Activated CD4-positive, alpha-beta T cell treated with anti-CD3 and anti-CD28 coated beads for 36 hours (primary cell): ENCODE measurements at regions not wholly inside any gene's neighbourhood (a gene's known extent, or its start where the extent isn't known, plus 50 kb on each side); places are given as distances from the start of the nearest gene placed in this dataset.

Experiments used
- ATAC-seq: fragments of 200-7000 bp; cut with Tn5 transposase; one replicate; pipeline ENCODE4 v1.10.0; 2021; ENCODE audit warnings: mild to moderate bottlenecking, moderate library complexity
- CTCF ChIA-PET: fragments of 350-600 bp; sonication (Branson Sonifier 250); formaldehyde crosslinking; loops from one replicate; lab custom pipeline; 2021; ENCODE audit warnings: antibody characterized with exemption; lab: Charles Lee
- POLR2A ChIA-PET: fragments of 350-600 bp; sonication (Branson Sonifier 250); formaldehyde crosslinking; loops from one replicate; lab custom pipeline; 2021; ENCODE audit warnings: antibody characterized with exemption, inconsistent platforms; lab: Charles Lee
- DNase-seq: peaks from one replicate; pipeline ENCODE4 v3.0.0-alpha.2; 2020
- H3K27ac Mint-ChIP-seq: one replicate; pipeline ENCODE4 v1.8.0; 2021; ENCODE audit warnings: mixed read lengths
- H3K27me3 Mint-ChIP-seq: one replicate; pipeline ENCODE4 v1.8.0; 2021; ENCODE audit warnings: mixed read lengths
- H3K36me3 Mint-ChIP-seq: one replicate; pipeline ENCODE4 v1.8.0; 2021; ENCODE audit warnings: low read depth, mixed read lengths
- H3K4me1 Mint-ChIP-seq: one replicate; pipeline ENCODE4 v1.8.0; 2021; ENCODE audit warnings: mixed read lengths
- H3K4me3 Mint-ChIP-seq: one replicate; pipeline ENCODE4 v1.8.0; 2021; ENCODE audit warnings: mild to moderate bottlenecking, moderate library complexity, mixed read lengths
- H3K9me3 Mint-ChIP-seq: one replicate; pipeline ENCODE4 v1.8.0; 2021; ENCODE audit warnings: low read depth, mixed read lengths
- intact Hi-C, 2 experiments: fragments of 100-400 bp; cut with DNase I in 1 of 2; cut with micrococcal nuclease in 1 of 2; formaldehyde crosslinking; loops; one replicate each; pipeline versions ENCODE4 v1.14.2 to v1.15.1; 2022 to 2024; cut with DNase I, micrococcal nuclease

DNA sequence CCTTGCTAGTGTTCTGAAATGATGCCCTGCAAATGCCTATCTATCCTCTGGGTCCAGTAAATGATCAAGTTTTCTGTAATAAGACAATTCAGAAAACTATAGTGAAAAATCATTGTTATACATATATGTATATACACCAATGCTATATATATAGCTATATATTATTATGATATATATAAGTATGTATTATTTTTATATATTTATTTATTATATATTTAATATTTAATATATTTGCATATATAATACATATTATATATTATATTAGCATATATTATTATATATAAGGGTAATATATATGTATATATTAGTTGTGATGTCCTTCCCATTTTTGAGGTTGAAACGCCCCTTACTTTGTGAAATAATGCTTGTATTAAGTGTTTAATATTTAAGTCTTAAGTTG is 181.4 kb upstream of the CACNA2D1 start:
- Mint-ChIP-seq H3K4me1 (no peaks in the 10 kb centered on the region), H3K9me3 (peaks cover 4% of the 10 kb centered on the region), H3K4me3 (no peak overlapping the region), H3K36me3 (no peaks in the 10 kb centered on the region), H3K27ac (no peak overlapping the region), H3K27me3 (no peaks in the 10 kb centered on the region)
- POLR2A ChIA-PET, result no interaction called here
- DNase-seq (no peak), ATAC-seq (no peak)
- CTCF ChIA-PET, result no interaction called here
- intact Hi-C loops, result no loop called here

DNA sequence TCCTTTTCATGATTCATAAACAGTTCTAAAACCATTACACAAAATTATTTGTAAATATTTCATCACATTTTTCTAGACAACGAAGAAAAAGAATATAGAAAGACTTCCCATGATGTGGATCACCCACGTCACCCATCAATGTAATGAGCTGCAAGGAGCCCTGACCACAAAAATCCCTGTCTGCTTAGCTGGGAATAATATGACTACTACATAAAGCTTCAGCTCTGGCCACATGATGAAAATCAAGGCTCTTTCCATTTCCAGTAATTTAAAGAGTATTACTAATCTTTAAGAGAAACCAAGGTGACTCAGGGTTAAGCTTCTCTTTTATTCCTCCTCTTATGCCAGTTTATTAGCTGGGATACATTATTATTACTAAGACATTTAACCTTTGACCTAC is 180.8 kb upstream of the CACNA2D1 start:
- H3K9me3 Mint-ChIP-seq, result peaks cover 4% of the 10 kb centered on the region
- intact Hi-C loops, result no loop called here
- H3K4me3 Mint-ChIP-seq, result no peak overlapping the region
- H3K27ac Mint-ChIP-seq, result no peak overlapping the region
- no peak for ATAC-seq
- CTCF ChIA-PET, result no interaction called here
- DNase-seq, result no peak
- no peaks in the 10 kb centered on the region for H3K27me3 Mint-ChIP-seq
- H3K36me3 Mint-ChIP-seq, result no peaks in the 10 kb centered on the region
- POLR2A ChIA-PET, result no interaction called here
- no peaks in the 10 kb centered on the region for H3K4me1 Mint-ChIP-seq

DNA sequence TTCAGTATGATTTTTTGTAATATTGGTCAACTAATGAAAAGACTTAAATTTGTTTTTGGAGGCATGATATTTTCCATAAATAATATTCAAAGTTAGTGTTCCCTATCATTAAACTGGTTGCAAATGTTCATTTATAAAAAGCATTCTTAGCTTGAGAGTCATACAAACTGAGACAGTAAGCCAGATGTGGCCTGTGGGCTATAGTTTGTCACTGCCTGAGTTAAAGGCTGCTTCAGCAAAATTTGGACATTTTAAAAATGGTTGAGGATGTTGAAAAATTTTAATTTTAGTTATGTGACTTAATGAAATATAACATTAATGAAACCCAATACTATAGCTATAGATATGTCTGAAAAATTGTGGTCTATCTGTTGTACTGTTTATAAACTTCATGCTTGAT is 180.2 kb upstream of the CACNA2D1 start:
- ATAC-seq (no peak), DNase-seq (no peak)
- Mint-ChIP-seq H3K27ac (no peak overlapping the region), H3K27me3 (no peaks in the 10 kb centered on the region), H3K36me3 (no peaks in the 10 kb centered on the region), H3K4me1 (no peaks in the 10 kb centered on the region), H3K4me3 (no peak overlapping the region), H3K9me3 (peaks cover 4% of the 10 kb centered on the region)
- intact Hi-C loops, result no loop called here
- CTCF ChIA-PET, result no interaction called here
- POLR2A ChIA-PET, result no interaction called here

DNA sequence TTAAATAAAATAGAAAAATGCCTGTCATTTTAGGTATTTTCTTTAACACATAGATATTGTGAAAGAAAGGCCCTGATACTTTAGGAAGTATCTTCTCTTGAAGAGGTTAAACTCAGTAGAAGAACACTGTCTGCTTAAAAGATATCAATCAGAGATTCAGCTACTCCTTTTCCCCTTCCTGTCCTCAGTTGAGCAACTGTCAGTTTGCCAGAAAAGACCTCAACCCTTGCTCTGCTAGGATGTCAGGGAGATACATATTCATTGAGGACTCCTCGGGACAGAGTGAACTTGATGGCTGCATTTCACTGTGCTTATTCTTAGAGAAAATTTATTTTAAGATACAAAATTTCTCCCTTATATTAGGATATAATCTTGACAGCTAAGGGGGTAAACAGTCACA is 173.6 kb upstream of the CACNA2D1 start:
- Mint-ChIP-seq H3K4me1 (no peaks in the 10 kb centered on the region), H3K4me3 (no peak overlapping the region), H3K36me3 (no peaks in the 10 kb centered on the region), H3K27ac (no peak overlapping the region), H3K27me3 (no peaks in the 10 kb centered on the region), H3K9me3 (peaks cover 6% of the 10 kb centered on the region)
- POLR2A ChIA-PET, result no interaction called here
- no peak for ATAC-seq
- intact Hi-C loops, result no loop called here
- CTCF ChIA-PET, result no interaction called here
- DNase-seq, result no peak

DNA sequence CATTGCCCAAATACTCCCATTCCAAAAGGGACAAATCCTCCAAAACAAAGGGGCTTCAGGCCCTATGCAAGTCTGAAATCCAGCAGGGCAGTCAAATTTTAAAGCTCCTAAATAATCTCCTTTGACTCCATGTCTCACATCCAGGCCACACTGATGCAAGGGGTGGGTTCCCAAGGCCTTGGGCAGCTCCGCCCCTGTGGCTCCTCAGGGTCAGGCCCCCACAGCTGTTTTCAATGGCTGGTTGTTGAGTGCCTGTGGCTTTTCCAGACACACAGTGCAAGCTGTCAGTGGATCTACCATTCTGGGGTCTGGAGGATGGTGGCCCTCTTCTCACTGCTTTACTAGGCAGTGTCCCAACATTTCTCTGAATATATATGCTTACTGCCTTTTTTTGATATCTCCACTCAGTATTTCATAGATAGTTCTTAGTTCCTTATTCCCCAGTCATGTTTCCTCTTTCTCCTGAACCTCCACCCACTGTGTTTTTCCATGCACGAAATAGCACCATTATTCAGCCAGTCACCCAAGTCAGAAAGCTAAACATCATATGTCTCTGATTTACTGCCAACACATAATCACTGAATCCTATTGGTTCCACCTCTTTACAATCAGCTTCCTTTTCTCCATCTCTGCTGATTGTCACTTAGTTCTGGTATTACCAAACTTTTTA is 172.6 kb upstream of the CACNA2D1 start:
- ChIA-PET CTCF (interaction anchor here (0.7 kb wide), 1 partner anchor 12 kb away, joined by 4 read pairs; no protein-coding TSS in a partner anchor), POLR2A (no interaction called here)
- DNase-seq (no peak), ATAC-seq (no peak)
- intact Hi-C loops, result no loop called here
- H3K27me3 Mint-ChIP-seq, result no peaks in the 10 kb centered on the region
- no peaks in the 10 kb centered on the region for H3K4me1 Mint-ChIP-seq
- H3K9me3 Mint-ChIP-seq, result peaks cover 1% of the 10 kb centered on the region
- no peak overlapping the region for H3K4me3 Mint-ChIP-seq
- no peaks in the 10 kb centered on the region for H3K36me3 Mint-ChIP-seq
- no peak overlapping the region for H3K27ac Mint-ChIP-seq

DNA sequence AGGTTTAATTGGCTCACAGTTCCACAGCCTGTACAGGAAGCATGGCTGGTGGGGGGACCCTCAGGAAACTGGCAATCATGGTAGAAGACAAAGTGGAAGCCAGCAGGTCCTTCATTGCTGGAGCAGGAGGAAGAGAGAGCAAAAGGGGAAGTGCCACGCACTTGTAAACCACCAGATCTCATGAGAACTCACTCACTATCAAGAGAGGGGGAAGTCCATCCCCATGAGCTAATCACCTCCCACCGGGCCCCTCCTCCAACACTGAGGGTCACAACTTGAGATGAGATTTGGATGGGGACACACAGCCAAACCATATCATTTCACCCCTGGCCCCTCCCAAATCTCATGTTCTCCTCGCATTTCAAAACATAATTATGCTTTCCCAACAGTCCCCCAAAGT is 171.9 kb upstream of the CACNA2D1 start:
- ChIA-PET CTCF (no interaction called here), POLR2A (no interaction called here)
- intact Hi-C loops, result no loop called here
- Mint-ChIP-seq H3K9me3 (peaks cover 1% of the 10 kb centered on the region), H3K4me3 (no peak overlapping the region), H3K36me3 (no peaks in the 10 kb centered on the region), H3K4me1 (no peaks in the 10 kb centered on the region), H3K27me3 (no peaks in the 10 kb centered on the region), H3K27ac (no peak overlapping the region)
- ATAC-seq, result no peak
- no peak for DNase-seq

DNA sequence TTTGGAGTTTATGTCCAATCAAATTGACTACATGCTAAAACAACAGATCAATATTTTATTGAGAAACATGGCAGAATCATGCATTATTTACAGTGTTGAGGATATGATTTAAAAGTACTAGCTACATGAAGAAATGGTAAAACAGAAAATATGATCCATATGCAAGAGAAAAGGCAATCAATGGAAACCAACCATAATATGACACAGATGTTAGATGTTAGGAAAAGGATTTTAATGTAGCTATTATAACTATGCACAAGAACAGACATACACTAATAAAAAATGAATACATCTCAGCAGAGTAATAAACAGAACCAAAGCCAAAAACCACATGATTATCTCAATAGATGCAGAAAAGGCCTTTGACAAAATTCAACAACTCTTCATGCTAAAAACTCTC is 166.2 kb upstream of the CACNA2D1 start:
- ChIA-PET CTCF (no interaction called here), POLR2A (no interaction called here)
- no peaks in the 10 kb centered on the region for H3K36me3 Mint-ChIP-seq
- DNase-seq (no peak), ATAC-seq (no peak)
- no peak overlapping the region for H3K4me3 Mint-ChIP-seq
- intact Hi-C loops, result loop anchor here (10.0 kb wide), 2 partner anchors 115 to 565 kb away; no protein-coding TSS in a partner anchor
- no peaks in the 10 kb centered on the region for H3K27me3 Mint-ChIP-seq
- no peak overlapping the region for H3K27ac Mint-ChIP-seq
- no peaks in the 10 kb centered on the region for H3K9me3 Mint-ChIP-seq
- H3K4me1 Mint-ChIP-seq, result no peaks in the 10 kb centered on the region

DNA sequence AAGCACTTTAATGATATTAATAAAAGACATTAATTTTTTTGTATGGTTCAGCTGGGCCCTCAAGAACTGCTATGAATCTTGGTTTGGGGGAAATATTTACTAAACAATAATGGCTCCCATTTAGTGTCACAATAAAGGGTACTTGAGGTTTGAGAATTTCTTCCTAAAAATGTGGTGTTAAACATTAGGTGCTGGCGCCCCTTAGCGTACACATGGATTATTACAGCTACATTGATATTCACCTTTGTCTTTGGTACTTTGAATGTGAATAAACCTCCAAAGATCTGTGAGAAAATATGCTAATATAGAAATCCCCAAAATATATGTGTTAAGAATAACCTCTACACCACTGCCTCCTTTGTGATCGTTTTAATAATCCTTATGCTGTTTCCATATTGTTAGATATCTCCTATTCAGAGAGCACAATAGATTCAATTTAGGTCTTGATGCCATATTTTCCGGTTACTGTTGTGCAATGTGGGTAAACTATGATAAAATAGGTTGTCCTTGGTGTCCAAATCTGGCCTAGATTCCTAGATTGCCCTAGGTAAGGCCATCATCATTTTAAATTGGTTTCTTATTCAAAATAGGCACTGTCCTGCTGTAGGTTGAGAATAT is 161.8 kb upstream of the CACNA2D1 start:
- H3K27me3 Mint-ChIP-seq, result no peaks in the 10 kb centered on the region
- CTCF ChIA-PET, result interaction anchor here (0.7 to 1.7 kb wide), 10 partner anchors 10 to 562 kb away, joined by 3 to 5 read pairs (median 4); no protein-coding TSS in a partner anchor
- DNase-seq, result peak; percentile 13
- POLR2A ChIA-PET, result no interaction called here
- H3K36me3 Mint-ChIP-seq, result no peaks in the 10 kb centered on the region
- intact Hi-C loops, result loop anchor here (10.0 kb wide), 2 partner anchors 119 to 561 kb away; no protein-coding TSS in a partner anchor
- ATAC-seq, result no peak
- no peak overlapping the region for H3K4me3 Mint-ChIP-seq
- no peaks in the 10 kb centered on the region for H3K9me3 Mint-ChIP-seq
- no peaks in the 10 kb centered on the region for H3K4me1 Mint-ChIP-seq
- no peak overlapping the region for H3K27ac Mint-ChIP-seq

DNA sequence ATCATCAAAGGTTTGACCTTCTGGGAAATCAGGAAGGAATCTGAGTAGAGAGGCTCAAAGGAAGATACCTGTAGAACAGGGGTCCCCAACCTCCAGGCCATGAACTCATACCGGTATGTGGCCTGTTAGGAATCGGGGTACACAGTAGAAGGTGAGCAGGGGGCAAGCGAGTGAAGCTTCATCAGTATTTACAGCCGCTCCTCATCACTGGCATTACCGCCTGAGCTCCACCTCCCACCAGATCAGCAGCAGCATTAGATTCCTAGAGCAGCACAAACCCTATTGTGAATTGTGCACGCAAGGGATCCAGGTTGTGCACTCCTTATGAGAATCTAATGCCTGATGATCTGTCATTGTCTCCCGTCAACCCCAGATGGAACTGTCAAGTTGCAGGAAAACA is 158.5 kb upstream of the CACNA2D1 start:
- no peaks in the 10 kb centered on the region for H3K27me3 Mint-ChIP-seq
- H3K9me3 Mint-ChIP-seq, result no peaks in the 10 kb centered on the region
- intact Hi-C loops, result loop anchor here (10.0 kb wide), 2 partner anchors 123 to 557 kb away; no protein-coding TSS in a partner anchor
- POLR2A ChIA-PET, result no interaction called here
- H3K4me3 Mint-ChIP-seq, result no peak overlapping the region
- DNase-seq, result no peak
- CTCF ChIA-PET, result no interaction called here
- no peak for ATAC-seq
- H3K27ac Mint-ChIP-seq, result no peak overlapping the region
- no peaks in the 10 kb centered on the region for H3K36me3 Mint-ChIP-seq
- H3K4me1 Mint-ChIP-seq, result no peaks in the 10 kb centered on the region

DNA sequence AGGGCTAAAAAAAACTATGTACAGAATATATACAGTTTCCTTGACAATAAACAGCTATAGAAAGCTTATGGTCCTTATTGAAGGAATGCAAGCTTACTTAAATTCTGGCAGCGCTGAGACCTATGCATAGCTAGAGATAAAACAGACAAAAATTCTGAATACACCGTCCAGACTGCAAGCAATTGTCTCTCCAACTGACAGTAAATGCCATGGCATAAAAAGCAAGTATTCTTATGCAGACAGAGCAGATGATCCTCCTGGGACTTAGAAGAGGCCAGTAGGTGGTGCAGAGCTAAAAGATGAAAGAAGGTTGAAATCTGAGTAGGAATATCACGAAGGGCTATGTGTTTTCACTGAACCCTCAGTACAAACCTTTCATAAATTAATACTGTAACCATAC is 157.0 kb upstream of the CACNA2D1 start:
- DNase-seq (no peak), ATAC-seq (no peak)
- peaks cover 2% of the 10 kb centered on the region for H3K4me1 Mint-ChIP-seq
- intact Hi-C loops, result loop anchor here (10.0 kb wide), 2 partner anchors 124 to 556 kb away; no protein-coding TSS in a partner anchor
- ChIA-PET POLR2A (no interaction called here), CTCF (interaction anchor here (0.8 kb wide), 1 partner anchor 31 kb away, joined by 3 read pairs; no protein-coding TSS in a partner anchor)
- no peak overlapping the region for H3K4me3 Mint-ChIP-seq
- no peaks in the 10 kb centered on the region for H3K36me3 Mint-ChIP-seq
- H3K27ac Mint-ChIP-seq, result no peak overlapping the region
- H3K27me3 Mint-ChIP-seq, result no peaks in the 10 kb centered on the region
- no peaks in the 10 kb centered on the region for H3K9me3 Mint-ChIP-seq

DNA sequence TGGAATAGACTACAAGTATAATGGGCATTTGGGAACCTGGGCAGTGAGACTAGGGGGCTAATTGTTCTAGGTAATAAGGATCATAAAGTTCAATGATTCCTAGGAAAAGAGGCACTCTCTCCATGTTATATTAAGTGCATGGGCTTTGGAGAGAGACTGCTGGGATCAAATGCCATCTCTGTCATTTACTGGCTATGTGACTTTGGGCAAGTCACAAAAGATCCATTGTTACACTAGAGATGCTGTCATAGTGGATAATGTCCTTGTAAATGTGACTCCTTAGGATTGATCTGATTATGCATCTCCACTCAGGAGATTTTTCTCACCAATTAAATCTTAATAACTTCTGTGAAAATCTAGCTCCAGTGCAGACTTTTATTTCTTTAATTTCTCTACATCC is 156.3 kb upstream of the CACNA2D1 start:
- Mint-ChIP-seq H3K9me3 (no peaks in the 10 kb centered on the region), H3K4me3 (no peak overlapping the region), H3K27ac (no peak overlapping the region), H3K4me1 (peaks cover 2% of the 10 kb centered on the region), H3K36me3 (no peaks in the 10 kb centered on the region), H3K27me3 (no peaks in the 10 kb centered on the region)
- ATAC-seq (no peak), DNase-seq (no peak)
- intact Hi-C loops, result loop anchor here (10.0 kb wide), 2 partner anchors 125 to 555 kb away; no protein-coding TSS in a partner anchor
- CTCF ChIA-PET, result interaction anchor here (0.8 kb wide), 1 partner anchor 30 kb away, joined by 3 read pairs; no protein-coding TSS in a partner anchor
- POLR2A ChIA-PET, result no interaction called here

DNA sequence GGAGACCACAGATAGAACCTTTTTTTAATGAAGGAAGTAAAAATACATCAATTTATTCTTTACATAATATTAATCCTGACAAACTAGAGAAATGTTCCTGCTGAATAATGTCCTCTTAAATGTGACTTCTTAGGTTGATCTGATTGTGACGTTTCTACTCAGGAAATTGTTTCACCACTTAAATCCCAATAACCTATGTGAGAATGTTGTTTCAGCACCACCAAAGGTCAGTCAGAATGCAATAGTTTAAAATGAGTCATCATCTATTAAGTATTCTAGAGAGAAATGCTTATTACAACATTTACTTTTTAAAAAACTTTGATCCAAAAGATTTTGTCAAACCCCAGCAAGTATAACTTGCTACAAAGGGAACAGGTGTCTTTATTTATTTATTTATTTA is 155.4 kb upstream of the CACNA2D1 start:
- no peak for ATAC-seq
- Mint-ChIP-seq H3K27ac (no peak overlapping the region), H3K27me3 (no peaks in the 10 kb centered on the region), H3K36me3 (no peaks in the 10 kb centered on the region), H3K4me3 (no peak overlapping the region), H3K4me1 (peaks cover 2% of the 10 kb centered on the region), H3K9me3 (no peaks in the 10 kb centered on the region)
- no peak for DNase-seq
- POLR2A ChIA-PET, result interaction anchor here (0.7 kb wide), 1 partner anchor 578 kb away, joined by 5 read pairs; no protein-coding TSS in a partner anchor
- CTCF ChIA-PET, result no interaction called here
- intact Hi-C loops, result no loop called here
